ENCODE measurements at regions not wholly inside any gene's neighbourhood (a gene's known extent, or its start where the extent isn't known, plus 50 kb on each side); places are given as distances from the start of the nearest gene placed in this dataset.

GRCh38 chr10:108141064-108141463 is 976.6 kb upstream of the SORCS1 start:
- no peak for TF ChIP-seq CTCF (IDR thresholded peaks at IDR 0.05; ENCODE audit: low read depth, low read length, missing input control)
- no peak for TF ChIP-seq RXRA (IDR thresholded peaks at IDR 0.05)
- TF ChIP-seq REST (IDR thresholded peaks at IDR 0.05) = no peak
- TF ChIP-seq HNF4G (IDR thresholded peaks at IDR 0.05) = no peak
- TF ChIP-seq TAF1 (conservative IDR thresholded peaks at IDR 0.05) = no peak

Measured in liver (tissue), 3 donors.